GM12878 (cell line): ENCODE measurements at regions not wholly inside any gene's neighbourhood (a gene's known extent, or its start where the extent isn't known, plus 50 kb on each side); places are given as distances from the start of the nearest gene placed in this dataset.

ENCODE experiments used
- ATAC-seq: fragments of 200-7000 bp; cut with Tn5 transposase; 3 replicates; pipeline ENCODE4 v1.9.1; 2020; ENCODE audit warnings: mild to moderate bottlenecking, moderate library complexity
- BruUV-seq: library from RNA; stranded (reverse); fragments of 400-500 nt; replicated peaks from 2 replicates; lab custom pipeline; 2021; lab: Mats Ljungman, UMichigan
- CTCF ChIA-PET: fragments of 300-600 bp; sonication (Branson Sonifier 250); formaldehyde crosslinking; extraction: SDS; loops from one replicate; lab custom pipeline; 2021; ENCODE audit warnings: inconsistent platforms; lab: Yijun Ruan, JAX
- POLR2A ChIA-PET: fragments of 350-600 bp; formaldehyde crosslinking; extraction: SDS; loops from one replicate; lab custom pipeline; 2021; ENCODE audit warnings: inconsistent platforms; lab: Charles Lee
- RAD21 ChIA-PET: fragments of 300-600 bp; sonication (Branson Sonifier 250); formaldehyde crosslinking; loops from one replicate; lab custom pipeline; 2023; ENCODE audit warnings: antibody characterized with exemption; ENCODE audit not compliant: unreplicated experiment; lab: Charles Lee
- SMC1A ChIA-PET: fragments of 300-600 bp; sonication (Branson Sonifier 250); formaldehyde crosslinking; loops from one replicate; lab custom pipeline; 2023; ENCODE audit not compliant: unreplicated experiment, uncharacterized antibody; lab: Charles Lee
- DNase-seq: peaks from one replicate; pipeline ENCODE4 v3.0.0-alpha.2; 2011; ENCODE audit warnings: low read depth, low spot score
- FAIRE-seq: peaks from 3 replicates; lab custom pipeline; 2011; peaks lifted over from hg19 to GRCh38; lab: Jason Lieb, UNC
- H2AFZ ChIP-seq: 2 replicates; pipeline ENCODE4 v1.6.0; 2011; ENCODE audit warnings: low read depth, low read length, control low read depth; ENCODE audit not compliant: control insufficient read depth
- H3K27ac ChIP-seq: 2 replicates; pipeline ENCODE4 v1.5.1; 2011; ENCODE audit warnings: control low read depth; ENCODE audit not compliant: control insufficient read depth, insufficient read depth
- H3K27me3 ChIP-seq, 2 experiments: replicated peaks in 1 of 2; 2 replicates each; pipeline versions ENCODE4 v1.6.0 to v1.6.1; 2011; ENCODE audit warnings: low read length in 1 of 2; ENCODE audit not compliant: control insufficient read depth in 2 of 2, insufficient read depth in 2 of 2
- H3K36me3 ChIP-seq, 2 experiments: 2 replicates each; pipeline ENCODE4 v1.5.1; 2011; ENCODE audit warnings: low read length in 1 of 2; ENCODE audit not compliant: control insufficient read depth in 2 of 2, insufficient read depth in 2 of 2
- H3K4me1 ChIP-seq: 2 replicates; pipeline ENCODE4 v1.6.1; 2011; ENCODE audit warnings: mild to moderate bottlenecking, low read length, moderate library complexity, mixed read lengths; ENCODE audit not compliant: control insufficient read depth, insufficient read depth
- H3K4me2 ChIP-seq: 2 replicates; pipeline ENCODE4 v1.6.0; 2011; ENCODE audit warnings: control low read depth; ENCODE audit not compliant: control insufficient read depth, insufficient read depth
- H3K4me3 ChIP-seq: fragments of 200-600 bp; sonication (generic); 2 replicates; pipeline ENCODE4 v1.5.1; 2016
- H3K79me2 ChIP-seq: 2 replicates; pipeline ENCODE4 v1.6.0; 2011; ENCODE audit warnings: low read length; ENCODE audit not compliant: control insufficient read depth, insufficient read depth
- H3K9ac ChIP-seq: 2 replicates; pipeline ENCODE4 v1.8.0; 2011; ENCODE audit warnings: low read length, control low read depth, mixed read lengths; ENCODE audit not compliant: control insufficient read depth, insufficient read depth
- H3K9me3 ChIP-seq: replicated peaks from 3 replicates; pipeline ENCODE4 v1.5.1; 2011; ENCODE audit warnings: mild to moderate bottlenecking, low read length; ENCODE audit not compliant: control insufficient read depth, insufficient read depth
- H4K20me1 ChIP-seq: 2 replicates; pipeline ENCODE4 v1.6.0; 2011; ENCODE audit not compliant: control insufficient read depth, insufficient read depth
- CBX3 ChIP-seq: fragments of 200-600 bp; sonication (generic); IDR thresholded peaks from 2 replicates; pipeline ENCODE4 v1.6.1; 2016; ENCODE audit warnings: low read depth, borderline replicate concordance
- CHD1 ChIP-seq: IDR thresholded peaks from 2 replicates; pipeline ENCODE4 v1.6.1; 2012; ENCODE audit warnings: low read depth, low read length, improper control_type of control experiment
- CREM ChIP-seq: IDR thresholded peaks from 2 replicates; pipeline ENCODE4 v1.6.1; 2014; ENCODE audit warnings: antibody characterized with exemption, low read depth
- GABPA ChIP-seq: IDR thresholded peaks from 2 replicates; pipeline ENCODE4 v1.6.1; 2014; ENCODE audit warnings: antibody characterized with exemption, low read depth, mild to moderate bottlenecking, inconsistent platforms
- IKZF2 ChIP-seq, 2 experiments: fragments of 450-650 bp; IDR thresholded peaks; 2 replicates each; pipeline ENCODE4 v1.6.1; 2017; ENCODE audit warnings: mild to moderate bottlenecking in 2 of 2, moderate library complexity in 2 of 2
- MEF2A ChIP-seq: IDR thresholded peaks from 2 replicates; pipeline ENCODE4 v1.6.1; 2011; ENCODE audit warnings: low read depth, mild to moderate bottlenecking, low read length, moderate library complexity; ENCODE audit not compliant: insufficient read depth
- STAT1 ChIP-seq: fragments of 450-650 bp; conservative IDR thresholded peaks from 2 replicates; pipeline ENCODE4 v1.6.1; 2014; ENCODE audit warnings: antibody characterized with exemption, mild to moderate bottlenecking
- SUZ12 ChIP-seq: fragments of 200-600 bp; sonication (generic); IDR thresholded peaks from one replicate; pipeline ENCODE4 v1.6.1; 2018; ENCODE audit warnings: antibody characterized with exemption, mild to moderate bottlenecking; ENCODE audit not compliant: unreplicated experiment
- TARDBP ChIP-seq: IDR thresholded peaks from 2 replicates; pipeline ENCODE4 v1.6.1; 2016; ENCODE audit warnings: borderline replicate concordance
- ZZZ3 ChIP-seq: IDR thresholded peaks from 2 replicates; pipeline ENCODE4 v1.6.1; 2011; ENCODE audit warnings: low read depth; ENCODE audit not compliant: control insufficient read depth, insufficient read length
- WGBS: methylation state at CpG from one replicate; pipeline ENCODE4 v1.1.6; 2016; ENCODE audit warnings: low lambda C conversion rate; ENCODE audit not compliant: insufficient replicate concordance, insufficient coverage; ENCODE audit errors: missing lambda C conversion rate; 5-methylcytosine and 5-hydroxymethylcytosine counted together
- in situ Hi-C: fragments of 300-500 bp; cut with MboI; formaldehyde crosslinking; loops from 9 replicates; pipeline ENCODE4 v1.14.3; 2018; ENCODE audit warnings: mixed read lengths
- intact Hi-C: fragments of 100-400 bp; cut with micrococcal nuclease; formaldehyde crosslinking; loops from one replicate; pipeline ENCODE4 v1.14.2; 2022; ENCODE audit not compliant: unreplicated experiment
- TF ChIP-seq, protein P1 (sequence below): fragments of 450-650 bp; IDR thresholded peaks from 2 replicates; pipeline ENCODE4 v1.6.1; 2017; ENCODE audit warnings: mild to moderate bottlenecking, moderate library complexity
- TF ChIP-seq, protein P2 (sequence below): IDR thresholded peaks from 2 replicates; pipeline ENCODE4 v1.6.1; 2012; ENCODE audit warnings: low read depth, low read length, improper control_type of control experiment
- TF ChIP-seq, protein P3 (sequence below): IDR thresholded peaks from 2 replicates; pipeline ENCODE4 v1.6.1; 2011; ENCODE audit warnings: mild to moderate bottlenecking, low read depth, low read length, moderate library complexity; ENCODE audit not compliant: insufficient replicate concordance
- TF ChIP-seq, protein P4 (sequence below): IDR thresholded peaks from 2 replicates; pipeline ENCODE4 v1.6.1; 2012; ENCODE audit warnings: low read depth, low read length, improper control_type of control experiment

DNA sequence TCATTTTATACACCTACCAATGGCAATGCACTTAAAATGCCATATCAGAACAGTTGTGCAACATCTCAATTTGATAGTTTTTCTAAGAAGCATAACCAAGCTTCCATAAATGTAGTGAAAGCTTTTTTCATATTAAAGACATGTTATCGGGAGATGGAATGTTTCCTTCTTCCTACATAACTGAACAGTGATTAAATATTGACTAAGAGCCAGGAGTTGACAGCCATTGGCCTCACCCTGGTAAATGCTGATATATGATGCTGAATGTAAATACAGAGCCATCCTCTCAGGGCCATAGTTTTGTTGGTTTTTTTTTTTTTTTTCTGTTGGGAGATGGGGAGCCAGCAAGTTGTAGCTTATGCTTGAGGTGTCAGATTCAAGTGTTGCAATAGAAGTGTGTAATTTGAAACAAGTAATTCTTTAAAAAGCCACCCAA, 203.3 kb upstream of the IL12A start:
- H4K20me1 ChIP-seq, result no peaks in the 10 kb centered on the region
- ChIA-PET CTCF (interaction anchor here (0.6 to 2.4 kb wide), 4 partner anchors 9 to 758 kb away, joined by 3 to 12 read pairs (median 6); no protein-coding TSS in a partner anchor), SMC1A (interaction anchor here (0.7 to 1.5 kb wide), 4 partner anchors 9 to 462 kb away, joined by 3 to 5 read pairs (median 3); no protein-coding TSS in a partner anchor), RAD21 (no interaction called here), POLR2A (interaction anchor here (1.2 kb wide), 1 partner anchor 16 kb away, joined by 3 read pairs; no protein-coding TSS in a partner anchor)
- no peaks in the 10 kb centered on the region; a peak in 1 of 4 replicates for H3K27me3 ChIP-seq
- no peak overlapping the region for H3K27ac ChIP-seq
- H3K36me3 ChIP-seq, result no peaks in the 10 kb centered on the region
- 80% methylated on average over 1 of the region's 1 CpG for WGBS
- intact Hi-C loops, result no loop called here
- ATAC-seq (no peak), FAIRE-seq (no peak), DNase-seq (no peak)
- no peak overlapping the region for H3K4me2 ChIP-seq
- in situ Hi-C loops, result no loop called here
- H3K4me3 ChIP-seq, result no peak overlapping the region
- no peak for TF ChIP-seq STAT1
- TF ChIP-seq, protein P1, sequence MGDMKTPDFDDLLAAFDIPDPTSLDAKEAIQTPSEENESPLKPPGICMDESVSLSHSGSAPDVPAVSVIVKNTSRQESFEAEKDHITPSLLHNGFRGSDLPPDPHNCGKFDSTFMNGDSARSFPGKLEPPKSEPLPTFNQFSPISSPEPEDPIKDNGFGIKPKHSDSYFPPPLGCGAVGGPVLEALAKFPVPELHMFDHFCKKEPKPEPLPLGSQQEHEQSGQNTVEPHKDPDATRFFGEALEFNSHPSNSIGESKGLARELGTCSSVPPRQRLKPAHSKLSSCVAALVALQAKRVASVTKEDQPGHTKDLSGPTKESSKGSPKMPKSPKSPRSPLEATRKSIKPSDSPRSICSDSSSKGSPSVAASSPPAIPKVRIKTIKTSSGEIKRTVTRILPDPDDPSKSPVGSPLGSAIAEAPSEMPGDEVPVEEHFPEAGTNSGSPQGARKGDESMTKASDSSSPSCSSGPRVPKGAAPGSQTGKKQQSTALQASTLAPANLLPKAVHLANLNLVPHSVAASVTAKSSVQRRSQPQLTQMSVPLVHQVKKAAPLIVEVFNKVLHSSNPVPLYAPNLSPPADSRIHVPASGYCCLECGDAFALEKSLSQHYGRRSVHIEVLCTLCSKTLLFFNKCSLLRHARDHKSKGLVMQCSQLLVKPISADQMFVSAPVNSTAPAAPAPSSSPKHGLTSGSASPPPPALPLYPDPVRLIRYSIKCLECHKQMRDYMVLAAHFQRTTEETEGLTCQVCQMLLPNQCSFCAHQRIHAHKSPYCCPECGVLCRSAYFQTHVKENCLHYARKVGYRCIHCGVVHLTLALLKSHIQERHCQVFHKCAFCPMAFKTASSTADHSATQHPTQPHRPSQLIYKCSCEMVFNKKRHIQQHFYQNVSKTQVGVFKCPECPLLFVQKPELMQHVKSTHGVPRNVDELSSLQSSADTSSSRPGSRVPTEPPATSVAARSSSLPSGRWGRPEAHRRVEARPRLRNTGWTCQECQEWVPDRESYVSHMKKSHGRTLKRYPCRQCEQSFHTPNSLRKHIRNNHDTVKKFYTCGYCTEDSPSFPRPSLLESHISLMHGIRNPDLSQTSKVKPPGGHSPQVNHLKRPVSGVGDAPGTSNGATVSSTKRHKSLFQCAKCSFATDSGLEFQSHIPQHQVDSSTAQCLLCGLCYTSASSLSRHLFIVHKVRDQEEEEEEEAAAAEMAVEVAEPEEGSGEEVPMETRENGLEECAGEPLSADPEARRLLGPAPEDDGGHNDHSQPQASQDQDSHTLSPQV, result no peak
- TF ChIP-seq CREM, result no peak
- no peak for TF ChIP-seq ZZZ3
- no peak for TF ChIP-seq IKZF2 (IDR thresholded peaks at IDR 0.05)
- no peak for TF ChIP-seq TARDBP
- TF ChIP-seq CHD1, result no peak
- TF ChIP-seq MEF2A, result no peak
- no peak for TF ChIP-seq GABPA
- TF ChIP-seq, protein P2, sequence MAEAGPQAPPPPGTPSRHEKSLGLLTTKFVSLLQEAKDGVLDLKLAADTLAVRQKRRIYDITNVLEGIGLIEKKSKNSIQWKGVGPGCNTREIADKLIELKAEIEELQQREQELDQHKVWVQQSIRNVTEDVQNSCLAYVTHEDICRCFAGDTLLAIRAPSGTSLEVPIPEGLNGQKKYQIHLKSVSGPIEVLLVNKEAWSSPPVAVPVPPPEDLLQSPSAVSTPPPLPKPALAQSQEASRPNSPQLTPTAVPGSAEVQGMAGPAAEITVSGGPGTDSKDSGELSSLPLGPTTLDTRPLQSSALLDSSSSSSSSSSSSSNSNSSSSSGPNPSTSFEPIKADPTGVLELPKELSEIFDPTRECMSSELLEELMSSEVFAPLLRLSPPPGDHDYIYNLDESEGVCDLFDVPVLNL, result no peak
- TF ChIP-seq CBX3, result no peak
- TF ChIP-seq, protein P3, sequence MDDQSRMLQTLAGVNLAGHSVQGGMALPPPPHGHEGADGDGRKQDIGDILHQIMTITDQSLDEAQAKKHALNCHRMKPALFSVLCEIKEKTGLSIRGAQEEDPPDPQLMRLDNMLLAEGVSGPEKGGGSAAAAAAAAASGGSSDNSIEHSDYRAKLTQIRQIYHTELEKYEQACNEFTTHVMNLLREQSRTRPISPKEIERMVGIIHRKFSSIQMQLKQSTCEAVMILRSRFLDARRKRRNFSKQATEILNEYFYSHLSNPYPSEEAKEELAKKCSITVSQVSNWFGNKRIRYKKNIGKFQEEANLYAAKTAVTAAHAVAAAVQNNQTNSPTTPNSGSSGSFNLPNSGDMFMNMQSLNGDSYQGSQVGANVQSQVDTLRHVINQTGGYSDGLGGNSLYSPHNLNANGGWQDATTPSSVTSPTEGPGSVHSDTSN, result no peak
- TF ChIP-seq, protein P4, sequence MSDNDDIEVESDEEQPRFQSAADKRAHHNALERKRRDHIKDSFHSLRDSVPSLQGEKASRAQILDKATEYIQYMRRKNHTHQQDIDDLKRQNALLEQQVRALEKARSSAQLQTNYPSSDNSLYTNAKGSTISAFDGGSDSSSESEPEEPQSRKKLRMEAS, result no peak
- no peak for TF ChIP-seq SUZ12
- no TSS peak for BruUV-seq
- H3K79me2 ChIP-seq, result no peaks in the 10 kb centered on the region
- no peaks in the 10 kb centered on the region for H3K9me3 ChIP-seq
- no peaks in the 10 kb centered on the region; the same call in 1 of the 2 replicates for H3K4me1 ChIP-seq
- no peak overlapping the region for H3K9ac ChIP-seq
- no peak overlapping the region for H2AFZ ChIP-seq
